C4-2B (cell line): ENCODE measurements at regions not wholly inside any gene's neighbourhood (a gene's known extent, or its start where the extent isn't known, plus 50 kb on each side); places are given as distances from the start of the nearest gene placed in this dataset.

Experiments used
- H3K27ac ChIP-seq: fragments of 450-650 bp; 2 replicates; pipeline ENCODE4 v1.5.1; 2017
- ZFX ChIP-seq: fragments of 450-650 bp; IDR thresholded peaks from 2 replicates; pipeline ENCODE4 v1.6.1; 2017
- TF ChIP-seq, protein P1 (sequence below): fragments of 450-650 bp; conservative IDR thresholded peaks from 2 replicates; pipeline ENCODE4 v1.5.1; 2017; ENCODE audit warnings: mild to moderate bottlenecking

DNA sequence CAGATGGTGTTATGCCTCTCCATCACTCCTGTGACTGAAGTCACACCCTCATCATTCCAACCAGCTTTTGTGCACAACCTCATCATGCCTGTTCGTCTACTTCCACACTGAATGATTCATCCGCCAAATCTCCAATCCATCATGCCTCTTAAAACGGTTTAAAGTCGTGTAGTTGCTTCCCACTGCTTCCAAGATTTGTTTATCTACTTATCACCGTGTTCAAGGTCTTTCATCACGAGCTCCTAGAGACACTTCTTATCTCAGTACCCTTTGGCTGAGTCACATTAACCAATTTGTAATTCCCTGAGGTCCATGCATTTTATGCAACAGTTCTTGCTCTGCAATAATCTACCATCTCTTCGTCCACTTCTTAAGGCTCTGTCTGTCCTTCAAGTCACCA lies 592.3 kb upstream of the ID2 start:
- no peak for TF ChIP-seq ZFX
- TF ChIP-seq, protein P1, sequence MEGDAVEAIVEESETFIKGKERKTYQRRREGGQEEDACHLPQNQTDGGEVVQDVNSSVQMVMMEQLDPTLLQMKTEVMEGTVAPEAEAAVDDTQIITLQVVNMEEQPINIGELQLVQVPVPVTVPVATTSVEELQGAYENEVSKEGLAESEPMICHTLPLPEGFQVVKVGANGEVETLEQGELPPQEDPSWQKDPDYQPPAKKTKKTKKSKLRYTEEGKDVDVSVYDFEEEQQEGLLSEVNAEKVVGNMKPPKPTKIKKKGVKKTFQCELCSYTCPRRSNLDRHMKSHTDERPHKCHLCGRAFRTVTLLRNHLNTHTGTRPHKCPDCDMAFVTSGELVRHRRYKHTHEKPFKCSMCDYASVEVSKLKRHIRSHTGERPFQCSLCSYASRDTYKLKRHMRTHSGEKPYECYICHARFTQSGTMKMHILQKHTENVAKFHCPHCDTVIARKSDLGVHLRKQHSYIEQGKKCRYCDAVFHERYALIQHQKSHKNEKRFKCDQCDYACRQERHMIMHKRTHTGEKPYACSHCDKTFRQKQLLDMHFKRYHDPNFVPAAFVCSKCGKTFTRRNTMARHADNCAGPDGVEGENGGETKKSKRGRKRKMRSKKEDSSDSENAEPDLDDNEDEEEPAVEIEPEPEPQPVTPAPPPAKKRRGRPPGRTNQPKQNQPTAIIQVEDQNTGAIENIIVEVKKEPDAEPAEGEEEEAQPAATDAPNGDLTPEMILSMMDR, result no peak
- H3K27ac ChIP-seq, result no peak overlapping the region

- TF ChIP-seq, protein P1, result no peak
- TF ChIP-seq ZFX, result no peak
- H3K27ac ChIP-seq, result no peak overlapping the region
These were observed 590.8 kb upstream of the ID2 start for GRCh38 chr2:8090748-8091700.

DNA sequence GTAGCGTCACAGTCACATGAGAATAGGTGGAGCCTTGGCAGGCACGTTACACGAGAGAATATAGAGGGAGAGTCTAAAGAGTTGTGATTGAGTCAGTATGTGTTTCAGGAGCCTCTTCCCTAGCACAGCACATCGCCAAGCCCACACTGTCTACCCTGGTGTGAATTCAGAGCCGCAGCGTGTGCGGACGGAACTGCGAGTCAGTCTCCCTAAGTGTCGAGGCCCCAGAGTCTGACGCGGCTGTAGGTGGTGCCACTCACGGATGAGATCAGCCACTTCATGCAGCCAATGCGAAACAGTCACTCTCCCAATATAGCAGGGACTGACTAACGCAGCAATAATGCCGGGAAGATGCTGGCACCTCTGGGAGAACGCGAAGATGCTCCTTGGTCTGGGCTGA lies 587.3 kb upstream of the ID2 start:
- H3K27ac ChIP-seq, result no peak overlapping the region

GRCh38 chr2:8095978-8096377 lies 585.9 kb upstream of the ID2 start:
- TF ChIP-seq, protein P1, result no peak
- no peak for TF ChIP-seq ZFX
- H3K27ac ChIP-seq, result no peak overlapping the region

More for the DNA sequence above, 587.3 kb upstream of the ID2 start:
- TF ChIP-seq ZFX, result no peak
- TF ChIP-seq, protein P1, result no peak

DNA sequence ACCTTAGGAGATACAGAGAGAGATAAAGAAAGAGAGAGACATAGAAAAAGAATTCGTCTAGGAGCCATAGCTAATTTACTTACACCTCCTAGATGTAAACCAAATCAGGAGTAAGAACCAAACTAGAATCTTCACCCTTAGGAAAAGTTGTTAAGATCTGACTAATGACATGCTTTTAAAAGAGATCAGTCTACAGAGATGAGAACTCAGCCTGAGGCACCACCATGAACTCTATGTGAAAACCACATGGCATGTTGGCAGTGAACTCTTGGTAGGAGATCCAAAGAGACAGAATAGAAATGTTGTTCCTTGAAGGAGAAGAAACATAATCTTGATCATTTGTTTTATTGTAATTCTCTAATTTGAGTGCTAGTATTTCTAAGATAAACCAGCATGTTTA lies 585.4 kb upstream of the ID2 start:
- no peak overlapping the region for H3K27ac ChIP-seq
- no peak for TF ChIP-seq ZFX
- TF ChIP-seq, protein P1, result no peak

DNA sequence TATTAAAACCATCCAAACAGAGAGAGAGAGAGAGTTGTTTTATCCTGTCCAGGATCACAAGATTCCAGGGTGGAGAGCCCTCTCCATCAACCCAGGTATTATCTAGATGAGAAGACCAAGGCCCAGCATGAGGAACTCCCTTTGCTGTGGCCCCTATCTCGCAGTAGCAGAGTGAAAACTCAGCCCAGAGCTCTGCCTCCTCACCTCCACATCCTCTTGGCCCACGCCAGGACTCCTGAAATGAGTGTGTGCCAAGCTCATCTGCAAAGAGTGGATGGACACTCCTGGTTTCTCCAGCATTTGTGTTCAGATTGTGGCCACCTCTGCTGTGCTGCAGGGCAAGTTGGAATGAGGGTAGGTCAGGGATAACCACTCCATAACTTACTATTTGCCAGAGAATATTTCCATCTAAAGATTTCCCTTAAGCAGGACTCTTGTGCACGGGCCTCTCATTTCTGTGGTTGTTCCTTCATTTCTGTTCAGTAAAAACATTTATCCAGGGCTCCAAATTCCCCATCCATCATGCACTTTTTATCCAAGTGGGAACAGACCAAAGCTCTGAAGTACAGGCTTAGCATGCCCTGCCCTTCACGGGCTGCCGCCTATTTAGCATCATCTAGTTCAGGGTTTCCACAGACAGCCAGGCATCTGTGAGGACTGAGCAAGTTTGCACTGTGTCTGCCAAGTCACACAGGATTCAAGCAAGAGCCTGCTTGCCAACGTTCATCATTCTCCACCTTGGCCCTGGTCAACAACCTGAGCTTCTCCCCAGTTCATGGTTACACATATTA lies 583.2 kb upstream of the ID2 start:
- H3K27ac ChIP-seq, result no peak overlapping the region
- TF ChIP-seq, protein P1, result no peak
- TF ChIP-seq ZFX, result no peak

GRCh38 chr2:8099267-8099582 lies 582.6 kb upstream of the ID2 start:
- TF ChIP-seq ZFX, result no peak
- TF ChIP-seq, protein P1, result no peak

More at GRCh38 chr2:8099267-8099582, 582.6 kb upstream of the ID2 start:
- no peak overlapping the region for H3K27ac ChIP-seq
